ENCODE measurements at regions not wholly inside any gene's neighbourhood (a gene's known extent, or its start where the extent isn't known, plus 50 kb on each side); places are given as distances from the start of the nearest gene placed in this dataset.

- Histone ChIP-seq H3K9ac (ENCODE audit: insufficient read depth in 1 of 2, low read depth in 2 of 2, low read length in 2 of 2) (no peak overlapping the region), H3K36me3 (ENCODE audit: control insufficient read depth, insufficient read depth, low read length) (no peaks in the 10 kb centered on the region), H2AFZ (ENCODE audit: low read depth, low read length) (no peak overlapping the region), H3K9me3 (replicated peaks; ENCODE audit: control insufficient read depth, insufficient read depth, low read depth, low read length) (no peaks in the 10 kb centered on the region), H3K79me2 (ENCODE audit: control insufficient read depth, insufficient read depth, low read length) (no peaks in the 10 kb centered on the region), H3K4me2 (ENCODE audit: insufficient read depth, low read length) (no peak overlapping the region), H3K27ac (ENCODE audit: extremely low read depth, low read depth, low read length) (no peak overlapping the region), H3K4me1 (replicated peaks in 1 of 2; ENCODE audit: control insufficient read depth in 2 of 2, insufficient read depth in 2 of 2, low read length in 2 of 2) (no peaks in the 10 kb centered on the region), H4K20me1 (replicated peaks; ENCODE audit: control insufficient read depth, insufficient read depth, low read length) (no peaks in the 10 kb centered on the region), H3K27me3 (ENCODE audit: control insufficient read depth in 2 of 2, insufficient read depth in 2 of 2, low read length in 2 of 2) (peaks cover 0 to 13% of the 10 kb centered on the region in 2 experiments; a peak in 2 of 5 replicates), H3K9me1 (ENCODE audit: control insufficient read depth, insufficient read depth, low read length) (no peaks in the 10 kb centered on the region), H3K4me3 (no peak overlapping the region)
- CTCF ChIA-PET (ENCODE audit: low intra/inter-chr PET ratio), result no interaction called here
- no TSS peak for BruUV-seq (replicated peaks)
- POLR2A ChIA-PET, result interaction anchor here (0.6 kb wide), 2 partner anchors 50 to 168 kb away, joined by 3 to 4 read pairs; no protein-coding TSS in a partner anchor
- intact Hi-C loops (cut with micrococcal nuclease) (no loop called here), in situ Hi-C loops (cut with MboI) (no loop called here)
- ATAC-seq (no peak), DNase-seq (ENCODE audit: extremely low read depth in 1 of 4, low spot score in 3 of 4) (no peak), FAIRE-seq (no peak)
- 0% methylated on average over 5 of the region's 5 CpGs for WGBS (ENCODE audit: insufficient coverage, low coverage, missing lambda C conversion rate)
- TF ChIP-seq, protein P1, sequence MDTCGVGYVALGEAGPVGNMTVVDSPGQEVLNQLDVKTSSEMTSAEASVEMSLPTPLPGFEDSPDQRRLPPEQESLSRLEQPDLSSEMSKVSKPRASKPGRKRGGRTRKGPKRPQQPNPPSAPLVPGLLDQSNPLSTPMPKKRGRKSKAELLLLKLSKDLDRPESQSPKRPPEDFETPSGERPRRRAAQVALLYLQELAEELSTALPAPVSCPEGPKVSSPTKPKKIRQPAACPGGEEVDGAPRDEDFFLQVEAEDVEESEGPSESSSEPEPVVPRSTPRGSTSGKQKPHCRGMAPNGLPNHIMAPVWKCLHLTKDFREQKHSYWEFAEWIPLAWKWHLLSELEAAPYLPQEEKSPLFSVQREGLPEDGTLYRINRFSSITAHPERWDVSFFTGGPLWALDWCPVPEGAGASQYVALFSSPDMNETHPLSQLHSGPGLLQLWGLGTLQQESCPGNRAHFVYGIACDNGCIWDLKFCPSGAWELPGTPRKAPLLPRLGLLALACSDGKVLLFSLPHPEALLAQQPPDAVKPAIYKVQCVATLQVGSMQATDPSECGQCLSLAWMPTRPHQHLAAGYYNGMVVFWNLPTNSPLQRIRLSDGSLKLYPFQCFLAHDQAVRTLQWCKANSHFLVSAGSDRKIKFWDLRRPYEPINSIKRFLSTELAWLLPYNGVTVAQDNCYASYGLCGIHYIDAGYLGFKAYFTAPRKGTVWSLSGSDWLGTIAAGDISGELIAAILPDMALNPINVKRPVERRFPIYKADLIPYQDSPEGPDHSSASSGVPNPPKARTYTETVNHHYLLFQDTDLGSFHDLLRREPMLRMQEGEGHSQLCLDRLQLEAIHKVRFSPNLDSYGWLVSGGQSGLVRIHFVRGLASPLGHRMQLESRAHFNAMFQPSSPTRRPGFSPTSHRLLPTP (IDR thresholded peaks at IDR 0.05; ENCODE audit: borderline replicate concordance, extremely low read depth, insufficient read length), result no peak
- TF ChIP-seq RCOR1 (IDR thresholded peaks at IDR 0.05; ENCODE audit: borderline replicate concordance in 1 of 2, low read depth in 2 of 2, low read length in 2 of 2), result no peak
- TF ChIP-seq GTF2E2 (tag; IDR thresholded peaks at IDR 0.05), result no peak
- TF ChIP-seq, protein P2, sequence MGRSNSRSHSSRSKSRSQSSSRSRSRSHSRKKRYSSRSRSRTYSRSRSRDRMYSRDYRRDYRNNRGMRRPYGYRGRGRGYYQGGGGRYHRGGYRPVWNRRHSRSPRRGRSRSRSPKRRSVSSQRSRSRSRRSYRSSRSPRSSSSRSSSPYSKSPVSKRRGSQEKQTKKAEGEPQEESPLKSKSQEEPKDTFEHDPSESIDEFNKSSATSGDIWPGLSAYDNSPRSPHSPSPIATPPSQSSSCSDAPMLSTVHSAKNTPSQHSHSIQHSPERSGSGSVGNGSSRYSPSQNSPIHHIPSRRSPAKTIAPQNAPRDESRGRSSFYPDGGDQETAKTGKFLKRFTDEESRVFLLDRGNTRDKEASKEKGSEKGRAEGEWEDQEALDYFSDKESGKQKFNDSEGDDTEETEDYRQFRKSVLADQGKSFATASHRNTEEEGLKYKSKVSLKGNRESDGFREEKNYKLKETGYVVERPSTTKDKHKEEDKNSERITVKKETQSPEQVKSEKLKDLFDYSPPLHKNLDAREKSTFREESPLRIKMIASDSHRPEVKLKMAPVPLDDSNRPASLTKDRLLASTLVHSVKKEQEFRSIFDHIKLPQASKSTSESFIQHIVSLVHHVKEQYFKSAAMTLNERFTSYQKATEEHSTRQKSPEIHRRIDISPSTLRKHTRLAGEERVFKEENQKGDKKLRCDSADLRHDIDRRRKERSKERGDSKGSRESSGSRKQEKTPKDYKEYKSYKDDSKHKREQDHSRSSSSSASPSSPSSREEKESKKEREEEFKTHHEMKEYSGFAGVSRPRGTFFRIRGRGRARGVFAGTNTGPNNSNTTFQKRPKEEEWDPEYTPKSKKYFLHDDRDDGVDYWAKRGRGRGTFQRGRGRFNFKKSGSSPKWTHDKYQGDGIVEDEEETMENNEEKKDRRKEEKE (IDR thresholded peaks at IDR 0.05; ENCODE audit: borderline replicate concordance in 1 of 2, control insufficient read depth in 1 of 2, low read depth in 2 of 2, low read length in 1 of 2), result no peak
- TF ChIP-seq ZNF224 (CRISPR knock-in tag; IDR thresholded peaks at IDR 0.05), result no peak
- TF ChIP-seq, protein P3, sequence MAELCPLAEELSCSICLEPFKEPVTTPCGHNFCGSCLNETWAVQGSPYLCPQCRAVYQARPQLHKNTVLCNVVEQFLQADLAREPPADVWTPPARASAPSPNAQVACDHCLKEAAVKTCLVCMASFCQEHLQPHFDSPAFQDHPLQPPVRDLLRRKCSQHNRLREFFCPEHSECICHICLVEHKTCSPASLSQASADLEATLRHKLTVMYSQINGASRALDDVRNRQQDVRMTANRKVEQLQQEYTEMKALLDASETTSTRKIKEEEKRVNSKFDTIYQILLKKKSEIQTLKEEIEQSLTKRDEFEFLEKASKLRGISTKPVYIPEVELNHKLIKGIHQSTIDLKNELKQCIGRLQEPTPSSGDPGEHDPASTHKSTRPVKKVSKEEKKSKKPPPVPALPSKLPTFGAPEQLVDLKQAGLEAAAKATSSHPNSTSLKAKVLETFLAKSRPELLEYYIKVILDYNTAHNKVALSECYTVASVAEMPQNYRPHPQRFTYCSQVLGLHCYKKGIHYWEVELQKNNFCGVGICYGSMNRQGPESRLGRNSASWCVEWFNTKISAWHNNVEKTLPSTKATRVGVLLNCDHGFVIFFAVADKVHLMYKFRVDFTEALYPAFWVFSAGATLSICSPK (IDR thresholded peaks at IDR 0.05; ENCODE audit: borderline replicate concordance), result no peak
- TF ChIP-seq C11orf30 (IDR thresholded peaks at IDR 0.05; ENCODE audit: low read depth), result no peak
- TF ChIP-seq SAP30 (IDR thresholded peaks at IDR 0.05; ENCODE audit: borderline replicate concordance, insufficient read depth, low read depth, low read length, poor library complexity, severe bottlenecking), result no peak
- TF ChIP-seq GMEB1 (CRISPR knock-in tag; IDR thresholded peaks at IDR 0.05), result no peak
Measured at GRCh38 chr11:33533386-33534052, 167.1 kb downstream of the C11orf91 start.

Data from K562 (cell line).